Prostate gland (tissue), 2 donors: ENCODE measurements at regions not wholly inside any gene's neighbourhood (a gene's known extent, or its start where the extent isn't known, plus 50 kb on each side); places are given as distances from the start of the nearest gene placed in this dataset.

Experiments used
- CTCF ChIP-seq, 4 experiments: fragments of 200-600 bp in 2 of 4; fragments of 450-650 bp in 2 of 4; sonication (generic) in 2 of 4; IDR thresholded peaks; 1 replicate in 3 of 4; 2 replicates in 1 of 4; pipeline ENCODE4 v1.5.1; 2016 to 2019; ENCODE audit warnings: antibody characterized with exemption in 4 of 4, mild to moderate bottlenecking in 2 of 4, moderate library complexity in 2 of 4
- POLR2AphosphoS5 ChIP-seq: sonication (generic); formaldehyde crosslinking; IDR thresholded peaks from one replicate; pipeline ENCODE4 v1.6.1; 2017; ENCODE audit warnings: antibody characterized with exemption

- no peak for TF ChIP-seq CTCF (IDR thresholded peaks at IDR 0.05)
- TF ChIP-seq POLR2AphosphoS5: no peak
Observed at GRCh38 chr12:114895827-114896226, 211.9 kb upstream of the TBX3 start.
